HFF-Myc (cell line): ENCODE measurements at regions not wholly inside any gene's neighbourhood (a gene's known extent, or its start where the extent isn't known, plus 50 kb on each side); places are given as distances from the start of the nearest gene placed in this dataset.

ENCODE experiments used
- DNase-seq: peaks from one replicate; pipeline ENCODE4 v3.0.0-alpha.2; 2011; ENCODE audit warnings: low read depth; ENCODE audit errors: extremely low read depth
- H3K4me3 ChIP-seq: replicated peaks from 2 replicates; pipeline ENCODE4 v1.5.1; 2011; ENCODE audit warnings: low read depth, mild to moderate bottlenecking, control low read depth, low read length
- CTCF ChIP-seq: IDR thresholded peaks from 2 replicates; pipeline ENCODE4 v1.5.1; 2012; ENCODE audit warnings: mild to moderate bottlenecking, low read depth, low read length, control low read depth; ENCODE audit errors: missing control alignments

- no peak for TF ChIP-seq CTCF
- no peak overlapping the region for H3K4me3 ChIP-seq
- no peak for DNase-seq
These were observed 226.5 kb downstream of the MAFB start for GRCh38 chr20:40462566-40462965.

- H3K4me3 ChIP-seq = no peak overlapping the region
- TF ChIP-seq CTCF = no peak
- DNase-seq = no peak
These were observed 229.7 kb downstream of the MAFB start for GRCh38 chr20:40459299-40459698.

GRCh38 chr20:40457404-40457803 lies 231.6 kb downstream of the MAFB start:
- H3K4me3 ChIP-seq = no peak overlapping the region
- no peak for TF ChIP-seq CTCF
- DNase-seq = no peak

- no peak for DNase-seq
- no peak for TF ChIP-seq CTCF
- no peak overlapping the region for H3K4me3 ChIP-seq
These were observed 236.3 kb downstream of the MAFB start for GRCh38 chr20:40452758-40453157.

- no peak for DNase-seq
- TF ChIP-seq CTCF = no peak
- H3K4me3 ChIP-seq = no peak overlapping the region
These were observed 237.5 kb downstream of the MAFB start for GRCh38 chr20:40451552-40451951.

GRCh38 chr20:40449974-40450616 lies 238.9 kb downstream of the MAFB start:
- DNase-seq = no peak
- no peak overlapping the region for H3K4me3 ChIP-seq
- no peak for TF ChIP-seq CTCF

GRCh38 chr20:40449144-40449690 lies 239.8 kb downstream of the MAFB start:
- no peak for TF ChIP-seq CTCF

More at GRCh38 chr20:40449144-40449690, 239.8 kb downstream of the MAFB start:
- DNase-seq = no peak
- H3K4me3 ChIP-seq = no peak overlapping the region
